Trophoblast cell (in vitro differentiated cells and primary cell): ENCODE measurements at regions not wholly inside any gene's neighbourhood (a gene's known extent, or its start where the extent isn't known, plus 50 kb on each side); places are given as distances from the start of the nearest gene placed in this dataset.

Experiments
- DNase-seq, 2 donors: peaks; one replicate each; pipeline ENCODE4 v3.0.0-alpha.2; 2016
- H2AFZ ChIP-seq: 2 replicates; pipeline ENCODE4 v1.6.1; 2013; ENCODE audit warnings: low read length, moderate library complexity, mild to moderate bottlenecking; ENCODE audit not compliant: insufficient read depth, poor library complexity
- H2AK5ac ChIP-seq: 2 replicates; pipeline ENCODE4 v1.6.1; 2013; ENCODE audit warnings: mild to moderate bottlenecking, low read length
- H2BK120ac ChIP-seq: 2 replicates; pipeline ENCODE4 v1.6.1; 2013; ENCODE audit warnings: low read length, mild to moderate bottlenecking, moderate library complexity; ENCODE audit not compliant: insufficient read depth, poor library complexity
- H2BK12ac ChIP-seq: 2 replicates; pipeline ENCODE4 v1.6.1; 2013; ENCODE audit warnings: mild to moderate bottlenecking, low read length, moderate library complexity
- H2BK5ac ChIP-seq: 2 replicates; pipeline ENCODE4 v1.6.1; 2013; ENCODE audit warnings: low read length, low read depth, moderate library complexity, mild to moderate bottlenecking; ENCODE audit not compliant: poor library complexity
- H3K14ac ChIP-seq: 2 replicates; pipeline ENCODE4 v1.6.1; 2013; ENCODE audit warnings: mild to moderate bottlenecking, low read length
- H3K18ac ChIP-seq: 2 replicates; pipeline ENCODE4 v1.6.1; 2013; ENCODE audit warnings: mild to moderate bottlenecking, low read length
- H3K23ac ChIP-seq: 2 replicates; pipeline ENCODE4 v1.6.1; 2013; ENCODE audit warnings: low read length
- H3K27ac ChIP-seq: 2 replicates; pipeline ENCODE4 v1.5.1; 2013; ENCODE audit warnings: low read depth, mild to moderate bottlenecking, inconsistent platforms, low read length, moderate library complexity
- H3K27me3 ChIP-seq: 2 replicates; pipeline ENCODE4 v1.6.1; 2013; ENCODE audit warnings: inconsistent platforms, mild to moderate bottlenecking, low read length, moderate library complexity; ENCODE audit not compliant: insufficient read depth
- H3K36me3 ChIP-seq, 2 experiments: 1 replicate in 1 of 2; 2 replicates in 1 of 2; pipeline ENCODE4 v1.6.1; 2013; ENCODE audit warnings: low read length in 2 of 2, mild to moderate bottlenecking in 2 of 2, moderate library complexity in 1 of 2; ENCODE audit not compliant: insufficient read depth in 2 of 2, control insufficient read depth in 1 of 2
- H3K4ac ChIP-seq: 2 replicates; pipeline ENCODE4 v1.6.1; 2013; ENCODE audit warnings: low read depth, mild to moderate bottlenecking, low read length, moderate library complexity
- H3K4me1 ChIP-seq, 2 experiments: 1 replicate in 1 of 2; 2 replicates in 1 of 2; pipeline ENCODE4 v1.6.1; 2013; ENCODE audit warnings: low read length in 2 of 2, mild to moderate bottlenecking in 2 of 2, moderate library complexity in 1 of 2; ENCODE audit not compliant: insufficient read depth in 2 of 2, control insufficient read depth in 1 of 2
- H3K4me2 ChIP-seq: 2 replicates; pipeline ENCODE4 v1.6.1; 2013; ENCODE audit warnings: inconsistent platforms, mild to moderate bottlenecking, low read length, moderate library complexity
- H3K4me3 ChIP-seq: 2 replicates; pipeline ENCODE4 v1.5.1; 2013; ENCODE audit warnings: mild to moderate bottlenecking, low read depth, low read length, inconsistent platforms
- H3K79me1 ChIP-seq: one replicate; pipeline ENCODE4 v1.6.1; 2013; ENCODE audit warnings: low read length
- H3K79me2 ChIP-seq: 2 replicates; pipeline ENCODE4 v1.6.1; 2013; ENCODE audit warnings: low read length, mild to moderate bottlenecking; ENCODE audit not compliant: control insufficient read depth, insufficient read depth, poor library complexity
- H3K9ac ChIP-seq: 2 replicates; pipeline ENCODE4 v1.6.1; 2013; ENCODE audit warnings: mild to moderate bottlenecking, low read length
- H3K9me3 ChIP-seq: 2 replicates; pipeline ENCODE4 v1.6.1; 2013; ENCODE audit warnings: low read depth, mild to moderate bottlenecking, control low read depth, inconsistent platforms, low read length; ENCODE audit not compliant: insufficient read depth
- H4K12ac ChIP-seq: 2 replicates; pipeline ENCODE4 v1.6.1; 2013; ENCODE audit warnings: low read depth, mild to moderate bottlenecking, low read length, moderate library complexity
- H4K8ac ChIP-seq: 2 replicates; pipeline ENCODE4 v1.6.1; 2013; ENCODE audit warnings: low read depth, mild to moderate bottlenecking, low read length, moderate library complexity
- H4K91ac ChIP-seq: one replicate; pipeline ENCODE4 v1.6.1; 2013; ENCODE audit warnings: low read depth, mild to moderate bottlenecking, low read length, moderate library complexity
- WGBS: extraction: QIAGEN DNeasy Blood & Tissue Kit; methylation state at CpG from one replicate; pipeline ENCODE4 v1.1.7; 2013; ENCODE audit warnings: missing lambda C conversion rate; ENCODE audit not compliant: insufficient read length, insufficient coverage; ENCODE audit errors: extremely low coverage; 5-methylcytosine and 5-hydroxymethylcytosine counted together

- Histone ChIP-seq H3K79me1 (no peaks in the 10 kb centered on the region), H2BK12ac (no peak overlapping the region), H2AFZ (no peak overlapping the region), H3K4me1 (no peaks in the 10 kb centered on the region), H2BK120ac (no peak overlapping the region), H3K27ac (no peak overlapping the region), H3K27me3 (no peaks in the 10 kb centered on the region), H3K18ac (no peak overlapping the region), H3K4me2 (no peak overlapping the region), H3K4ac (no peak overlapping the region), H3K9ac (no peak overlapping the region), H3K14ac (no peak overlapping the region), H3K36me3 (no peaks in the 10 kb centered on the region), H2BK5ac (no peak overlapping the region), H3K4me3 (no peak overlapping the region), H3K23ac (no peak overlapping the region), H4K8ac (no peak overlapping the region), H3K9me3 (no peaks in the 10 kb centered on the region), H4K12ac (no peak overlapping the region), H3K79me2 (no peaks in the 10 kb centered on the region), H2AK5ac (no peak overlapping the region), H4K91ac (no peak overlapping the region)
- DNase-seq: no peak
These were observed 419.8 kb downstream of the ANKRD7 start for GRCh38 chr7:118644346-118644745.

GRCh38 chr7:118648002-118648401 is 423.5 kb downstream of the ANKRD7 start:
- WGBS: no CpG with 5 or more reads among the region's 2 CpGs
- Histone ChIP-seq H3K27ac (no peak overlapping the region), H4K91ac (no peak overlapping the region), H3K18ac (no peak overlapping the region), H2AK5ac (no peak overlapping the region), H3K79me2 (no peaks in the 10 kb centered on the region), H3K14ac (no peak overlapping the region), H2BK12ac (no peak overlapping the region), H3K27me3 (no peaks in the 10 kb centered on the region), H4K12ac (no peak overlapping the region), H2BK5ac (no peak overlapping the region), H4K8ac (no peak overlapping the region), H3K4me3 (no peak overlapping the region), H2AFZ (no peak overlapping the region), H3K36me3 (no peaks in the 10 kb centered on the region), H3K23ac (no peak overlapping the region), H3K79me1 (no peaks in the 10 kb centered on the region), H3K4ac (no peak overlapping the region), H3K4me2 (no peak overlapping the region), H3K4me1 (no peaks in the 10 kb centered on the region), H3K9me3 (no peaks in the 10 kb centered on the region), H3K9ac (no peak overlapping the region), H2BK120ac (no peak overlapping the region)
- DNase-seq: no peak

- no peaks in the 10 kb centered on the region for H3K4me1 ChIP-seq
- H2BK120ac ChIP-seq: no peak overlapping the region
- H3K14ac ChIP-seq: no peak overlapping the region
- H2BK12ac ChIP-seq: no peak overlapping the region
- no peak overlapping the region for H2BK5ac ChIP-seq
- H3K23ac ChIP-seq: no peak overlapping the region
- no peak overlapping the region for H4K12ac ChIP-seq
- H3K27me3 ChIP-seq: no peaks in the 10 kb centered on the region
- H3K4me3 ChIP-seq: no peak overlapping the region
- H2AK5ac ChIP-seq: no peak overlapping the region
- no peaks in the 10 kb centered on the region for H3K36me3 ChIP-seq
- H4K91ac ChIP-seq: no peak overlapping the region
- no peak overlapping the region for H3K4me2 ChIP-seq
- WGBS: no CpG with 5 or more reads among the region's 5 CpGs
- no peak overlapping the region for H2AFZ ChIP-seq
- DNase-seq: no peak
- H3K79me1 ChIP-seq: no peaks in the 10 kb centered on the region
- H3K9me3 ChIP-seq: no peaks in the 10 kb centered on the region
- H4K8ac ChIP-seq: no peak overlapping the region
- H3K27ac ChIP-seq: no peak overlapping the region
- H3K4ac ChIP-seq: no peak overlapping the region
- H3K79me2 ChIP-seq: no peaks in the 10 kb centered on the region
- H3K9ac ChIP-seq: no peak overlapping the region
- no peak overlapping the region for H3K18ac ChIP-seq
These were observed 433.0 kb downstream of the ANKRD7 start for GRCh38 chr7:118657391-118658005.

- Histone ChIP-seq H3K4me1 (no peaks in the 10 kb centered on the region), H3K36me3 (no peaks in the 10 kb centered on the region), H4K8ac (no peak overlapping the region), H3K4me3 (no peak overlapping the region), H3K23ac (no peak overlapping the region), H2BK5ac (no peak overlapping the region), H2BK120ac (no peak overlapping the region), H3K14ac (no peak overlapping the region), H3K79me1 (no peaks in the 10 kb centered on the region), H3K9ac (no peak overlapping the region), H2AFZ (no peak overlapping the region), H3K27me3 (no peaks in the 10 kb centered on the region), H4K91ac (no peak overlapping the region), H2BK12ac (no peak overlapping the region), H3K9me3 (no peaks in the 10 kb centered on the region), H3K18ac (no peak overlapping the region), H4K12ac (no peak overlapping the region), H3K4me2 (no peak overlapping the region), H3K4ac (no peak overlapping the region), H2AK5ac (no peak overlapping the region), H3K27ac (no peak overlapping the region), H3K79me2 (no peaks in the 10 kb centered on the region)
- DNase-seq: no peak
- no CpG with 5 or more reads among the region's 2 CpGs for WGBS
These were observed 437.8 kb downstream of the ANKRD7 start for GRCh38 chr7:118662266-118662665.
